AG08395 (cell line): ENCODE measurements at regions not wholly inside any gene's neighbourhood (a gene's known extent, or its start where the extent isn't known, plus 50 kb on each side); places are given as distances from the start of the nearest gene placed in this dataset.

ENCODE experiments used
- DNase-seq: peaks from one replicate; pipeline ENCODE4 v3.0.0; 2012; ENCODE audit warnings: mixed read lengths, low spot score

DNA sequence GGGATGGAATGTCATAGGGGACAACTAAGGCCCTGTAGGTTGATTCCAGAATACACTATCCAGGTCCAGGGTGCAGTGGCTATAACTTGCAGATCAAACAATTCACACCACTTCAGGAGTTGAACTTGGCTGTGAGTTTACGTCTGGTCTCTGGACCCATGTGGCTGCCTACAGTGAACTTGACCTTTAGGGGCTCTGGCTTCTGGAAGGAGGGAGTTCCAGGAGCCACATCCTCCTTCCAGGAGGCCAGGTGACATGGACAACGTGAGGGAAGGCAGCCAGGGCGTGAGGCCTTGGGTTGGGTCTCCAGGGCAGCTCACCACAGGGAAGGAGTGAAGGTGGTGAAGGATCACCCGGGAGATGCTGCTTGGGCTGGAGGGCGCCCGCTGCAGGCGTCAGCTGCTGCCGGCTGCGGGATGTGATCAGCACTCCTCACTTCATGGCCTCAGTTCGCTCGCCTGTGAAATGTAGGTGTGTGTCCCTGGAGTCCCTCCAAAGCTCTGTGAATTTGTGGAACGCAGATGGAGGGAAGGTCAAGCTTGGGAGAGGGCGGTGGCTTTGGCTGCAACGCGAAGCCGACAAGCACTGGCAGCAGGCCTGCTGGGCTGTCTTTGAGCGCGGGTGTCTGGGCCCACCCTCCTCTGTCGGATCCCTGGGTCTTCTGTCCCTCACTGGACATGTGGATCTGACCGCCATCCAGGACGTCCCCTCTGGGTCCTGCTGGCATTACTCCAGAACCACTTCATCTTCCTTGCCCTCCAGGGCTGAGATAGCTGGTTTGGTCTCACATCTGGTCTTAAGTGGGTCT is 146.5 kb downstream of the GLI2 start:
- DNase-seq, result no peak

DNA sequence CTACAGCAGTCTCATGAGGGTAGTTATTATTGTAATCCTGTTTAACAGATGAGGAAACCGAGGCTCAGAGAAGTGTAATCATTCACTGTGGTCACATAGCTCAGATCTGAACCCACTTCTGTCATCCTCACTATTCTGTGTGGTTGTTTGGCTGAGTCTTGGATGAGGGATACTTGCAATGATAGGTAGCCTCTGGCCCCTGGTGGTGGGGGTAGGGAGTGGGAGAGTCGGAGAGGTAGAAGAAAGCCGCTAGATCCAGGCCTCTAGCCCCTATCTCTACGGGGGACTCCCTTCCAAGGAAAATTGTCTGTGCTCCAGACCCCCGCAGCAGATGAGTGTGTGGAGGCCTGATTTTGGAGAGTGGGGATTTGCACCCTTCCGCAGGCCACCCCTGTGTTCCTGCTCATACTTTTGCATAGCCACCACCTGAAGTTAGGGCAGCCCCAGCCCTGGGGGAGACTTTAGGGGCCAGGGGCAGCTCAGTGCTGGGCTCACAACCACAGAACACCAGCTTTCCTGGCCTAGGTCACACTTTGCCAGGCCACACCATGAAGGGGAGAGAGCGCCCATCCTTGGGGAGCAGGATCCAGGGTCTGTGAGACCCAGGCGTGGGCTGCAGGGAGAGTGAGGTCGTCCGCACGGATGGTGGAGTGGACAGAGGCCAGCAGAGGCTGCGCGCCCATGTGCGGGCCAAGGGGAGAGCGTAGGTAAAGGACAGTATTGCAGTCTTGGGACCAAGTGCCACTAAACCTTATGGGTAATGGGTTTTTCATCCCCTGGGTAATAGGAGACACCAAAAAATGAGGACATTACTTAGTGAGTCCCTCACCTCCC is 148.2 kb downstream of the GLI2 start:
- DNase-seq, result no peak

DNA sequence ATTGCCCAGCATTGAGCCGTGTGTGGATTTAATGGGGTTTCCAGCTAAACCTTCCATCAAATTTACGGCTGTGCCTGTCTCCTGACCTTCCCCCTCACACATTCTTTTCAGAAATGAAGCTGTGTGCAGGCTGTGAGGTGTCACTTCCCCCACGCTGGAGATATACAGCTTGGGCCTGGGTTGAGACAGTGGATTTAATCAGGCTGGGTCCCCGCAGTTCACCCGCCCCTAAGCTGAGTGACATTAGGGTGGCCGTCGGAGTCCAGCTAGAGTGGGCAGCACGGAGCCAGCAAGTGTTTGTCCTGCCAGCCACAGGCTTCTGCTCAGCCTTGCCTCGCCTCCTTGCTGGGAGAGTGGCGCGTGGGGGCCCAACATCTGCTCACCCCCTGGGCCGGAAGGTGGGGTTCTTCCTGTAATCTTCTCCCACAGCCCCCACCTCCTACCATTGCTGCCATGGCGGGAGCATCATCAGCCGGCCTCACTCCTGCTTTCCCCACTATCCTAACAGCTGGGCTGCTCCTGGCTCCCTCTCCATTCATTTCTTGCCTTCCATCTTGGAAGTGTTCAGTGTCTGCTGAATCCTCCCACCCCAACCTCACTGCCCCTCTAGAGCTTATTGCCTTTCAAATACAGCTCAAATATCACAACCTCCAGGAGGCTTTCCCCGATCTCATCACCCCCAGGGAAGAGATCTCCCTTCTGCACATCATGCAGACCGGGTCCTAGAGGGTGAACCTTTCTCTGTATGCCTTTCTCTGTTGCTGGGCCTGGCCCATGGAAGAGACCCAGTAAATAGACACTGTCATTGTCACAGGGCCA is 149.0 kb downstream of the GLI2 start:
- DNase-seq, result no peak

DNA sequence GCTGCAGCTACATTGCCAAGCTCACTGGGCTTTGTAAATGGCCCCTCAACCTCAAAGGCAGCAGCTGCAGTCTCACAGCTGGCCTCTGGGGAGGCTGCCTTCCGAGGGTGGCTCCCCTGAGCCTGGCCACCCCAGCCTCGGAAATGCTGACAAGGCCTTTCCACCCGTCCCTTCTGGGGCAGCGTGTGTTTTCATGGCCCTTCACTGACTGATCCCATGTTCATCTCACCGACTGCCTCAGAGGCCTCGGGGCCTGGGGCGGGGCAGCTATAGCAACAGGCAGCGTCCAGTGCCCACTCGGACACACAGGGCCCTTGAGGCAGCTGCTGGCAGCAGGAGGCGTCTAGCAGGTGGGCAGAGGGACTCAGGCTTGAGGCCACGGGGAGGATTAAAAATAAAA is 149.7 kb downstream of the GLI2 start:
- DNase-seq, result no peak

DNA sequence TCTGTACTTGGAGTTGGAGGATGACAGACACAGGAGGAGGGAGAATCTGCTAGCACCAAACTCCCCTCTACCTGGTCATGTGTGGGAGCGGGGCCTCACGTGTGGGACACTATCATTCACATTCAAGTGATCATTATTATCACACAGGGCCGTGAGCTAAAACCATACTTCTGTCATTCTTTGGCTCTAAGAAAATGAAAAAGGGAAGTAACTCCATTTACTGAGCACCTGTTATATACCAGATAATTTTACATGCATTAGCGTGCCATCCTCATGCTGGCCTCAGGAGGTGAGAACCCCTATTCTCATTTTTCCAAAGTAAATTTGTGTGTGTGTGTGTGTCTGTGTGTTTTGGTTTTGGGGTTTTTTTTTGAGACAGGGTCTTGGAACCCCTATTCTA is 150.1 kb downstream of the GLI2 start:
- DNase-seq, result no peak

DNA sequence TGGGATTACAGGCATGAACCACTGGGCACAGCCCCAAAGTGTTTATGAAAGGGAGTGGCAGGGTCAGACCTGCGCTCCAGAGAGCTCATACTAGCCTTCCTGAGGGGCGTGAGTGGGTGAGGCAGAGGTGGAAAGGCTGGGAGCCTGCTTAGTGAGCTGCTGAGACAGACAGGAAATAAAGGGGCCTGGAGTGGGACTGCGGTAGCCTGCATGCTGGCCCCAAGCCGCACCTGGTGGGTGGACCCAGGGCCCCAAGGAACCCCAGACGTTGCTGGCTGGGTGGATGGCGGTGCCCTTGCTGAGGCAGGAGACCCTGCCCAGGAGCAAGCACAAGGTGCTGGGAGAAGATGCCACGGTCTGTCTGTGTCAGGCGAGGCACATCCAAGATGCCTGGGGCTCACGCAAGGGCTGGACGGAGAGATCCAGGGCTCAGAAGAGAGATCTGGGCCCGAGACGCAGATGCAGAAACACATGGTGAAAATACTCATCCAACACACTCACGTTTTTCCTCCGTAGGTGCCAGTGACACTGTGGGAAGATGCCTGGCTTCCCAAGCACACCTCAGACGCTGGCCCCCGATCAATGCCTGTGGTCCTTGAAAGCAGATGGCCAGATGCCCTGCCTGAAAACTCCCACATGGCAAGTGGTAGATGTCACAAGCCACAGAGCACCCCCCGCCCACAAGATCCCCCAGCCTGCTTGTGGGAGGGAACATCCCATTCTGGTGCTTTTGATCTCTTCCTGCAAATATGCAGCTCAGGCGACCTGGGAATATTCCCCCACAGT is 151.1 kb downstream of the GLI2 start:
- DNase-seq, result no peak

DNA sequence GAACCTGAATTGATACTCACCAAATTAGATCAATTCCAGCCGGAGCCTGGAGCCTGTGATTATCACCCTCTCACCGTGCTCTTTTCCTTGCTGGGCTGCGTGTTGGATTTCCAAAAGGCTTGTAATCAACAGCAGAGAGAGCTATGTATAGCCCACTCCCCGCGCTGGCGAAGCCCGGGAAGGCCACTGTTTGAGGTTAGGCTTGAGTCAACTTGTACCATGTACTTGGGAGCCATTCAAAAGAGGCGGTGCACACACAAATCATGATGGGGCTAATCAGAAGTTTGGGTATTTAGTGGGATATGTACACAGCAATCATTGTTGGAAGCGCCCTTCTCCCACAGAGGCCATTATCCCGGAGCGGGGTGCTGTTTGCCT is 151.6 kb downstream of the GLI2 start:
- DNase-seq, result no peak

DNA sequence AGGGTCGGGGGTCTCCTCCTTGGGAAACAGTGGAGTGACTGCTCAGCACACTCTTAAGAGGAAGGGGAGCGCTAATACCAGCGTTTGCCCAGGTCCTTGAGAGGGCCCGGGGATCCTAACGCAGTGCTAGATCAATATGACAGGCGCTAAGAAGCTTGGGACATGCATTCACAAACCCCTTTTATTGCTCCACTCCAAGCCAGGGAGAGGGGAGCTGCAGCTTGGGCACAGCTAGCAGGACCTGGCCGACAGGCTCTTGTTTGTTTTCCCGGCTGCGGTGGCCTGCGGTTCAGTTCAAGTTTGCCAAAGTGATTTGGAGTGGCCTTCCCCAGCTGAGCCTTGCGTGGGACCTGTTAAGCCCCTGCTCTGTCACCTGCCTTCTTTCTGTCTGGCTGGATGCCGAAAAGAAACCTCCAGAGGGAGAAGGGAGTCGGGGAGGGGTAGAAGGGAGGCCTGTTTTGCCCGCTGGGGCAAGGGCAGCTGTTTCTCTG is 152.1 kb downstream of the GLI2 start:
- no peak for DNase-seq

DNA sequence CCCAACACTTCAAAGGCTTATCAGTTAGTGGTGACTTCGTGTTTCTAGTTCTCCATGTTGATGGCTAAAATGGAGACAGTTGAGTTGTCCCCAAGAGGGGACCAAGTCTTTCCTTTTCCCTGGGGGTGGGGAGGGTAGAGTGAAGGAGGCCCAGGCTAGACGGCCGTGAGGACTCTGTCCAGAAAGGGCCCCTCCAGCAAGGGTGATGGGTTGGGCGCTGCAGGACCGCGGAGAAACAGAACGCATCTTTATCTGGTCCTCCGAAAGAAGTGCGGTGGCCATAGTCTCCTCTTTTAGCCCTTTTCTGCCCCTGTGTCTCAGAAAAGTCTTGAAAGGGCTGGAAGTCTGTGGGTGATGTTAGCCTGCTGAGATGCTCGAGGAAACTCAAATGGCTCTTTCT is 153.2 kb downstream of the GLI2 start:
- DNase-seq, result no peak

DNA sequence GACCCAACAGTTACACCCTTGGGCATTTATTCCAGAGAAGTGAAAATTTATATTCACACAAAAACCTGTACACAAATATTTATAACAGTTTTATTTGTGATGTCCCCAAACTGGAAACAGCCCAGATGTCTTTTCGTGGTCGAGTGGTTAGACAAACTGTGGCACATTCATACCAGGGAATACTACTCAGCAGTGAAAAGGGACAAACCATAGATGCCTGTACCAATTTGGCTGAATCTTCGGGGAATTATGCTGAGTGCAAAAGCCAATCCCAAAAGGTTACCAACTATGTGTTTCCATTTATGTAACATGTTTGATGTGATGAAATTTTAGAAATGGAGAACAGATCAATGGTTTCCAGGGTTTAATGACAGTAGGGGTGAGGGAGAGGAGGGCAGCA is 154.3 kb downstream of the GLI2 start:
- no peak for DNase-seq

DNA sequence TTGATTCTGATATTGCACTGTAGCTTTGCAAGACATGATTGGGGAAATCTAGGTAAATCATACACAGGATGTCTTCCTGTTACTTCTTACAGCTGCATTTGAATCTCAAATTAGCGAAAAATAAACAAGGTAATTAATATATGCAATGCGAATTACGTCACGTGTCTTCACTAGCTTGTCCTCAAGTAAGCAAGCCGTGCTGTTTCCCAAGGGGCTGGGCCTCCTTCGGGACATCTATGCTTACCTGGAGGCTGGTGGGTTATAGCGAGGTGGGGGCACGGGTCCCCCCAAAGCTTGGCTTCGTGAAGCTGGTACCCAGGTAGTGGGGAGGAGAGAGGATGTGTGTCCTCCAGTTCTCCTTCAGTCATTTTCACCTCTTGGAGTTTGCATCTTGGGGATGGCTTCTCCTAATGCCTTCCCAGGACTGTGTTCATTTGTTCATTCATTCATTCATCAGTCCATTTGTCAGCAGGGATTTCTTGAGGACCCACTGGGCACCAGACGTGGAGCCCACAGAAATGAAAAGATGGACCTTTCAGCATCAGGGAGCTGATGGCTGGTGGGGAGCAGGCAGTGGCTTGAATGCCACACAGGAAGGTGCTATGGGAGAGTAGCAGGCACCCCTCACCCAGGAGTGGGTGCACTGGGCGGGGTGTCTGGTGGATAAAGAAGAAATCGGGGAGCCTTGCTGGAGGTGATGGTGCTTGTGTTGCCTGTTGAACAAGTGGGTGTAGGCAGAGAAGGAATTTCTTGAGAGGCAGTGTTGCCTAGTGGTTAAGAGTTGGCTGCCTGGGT is 155.1 kb downstream of the GLI2 start:
- DNase-seq, result no peak

DNA sequence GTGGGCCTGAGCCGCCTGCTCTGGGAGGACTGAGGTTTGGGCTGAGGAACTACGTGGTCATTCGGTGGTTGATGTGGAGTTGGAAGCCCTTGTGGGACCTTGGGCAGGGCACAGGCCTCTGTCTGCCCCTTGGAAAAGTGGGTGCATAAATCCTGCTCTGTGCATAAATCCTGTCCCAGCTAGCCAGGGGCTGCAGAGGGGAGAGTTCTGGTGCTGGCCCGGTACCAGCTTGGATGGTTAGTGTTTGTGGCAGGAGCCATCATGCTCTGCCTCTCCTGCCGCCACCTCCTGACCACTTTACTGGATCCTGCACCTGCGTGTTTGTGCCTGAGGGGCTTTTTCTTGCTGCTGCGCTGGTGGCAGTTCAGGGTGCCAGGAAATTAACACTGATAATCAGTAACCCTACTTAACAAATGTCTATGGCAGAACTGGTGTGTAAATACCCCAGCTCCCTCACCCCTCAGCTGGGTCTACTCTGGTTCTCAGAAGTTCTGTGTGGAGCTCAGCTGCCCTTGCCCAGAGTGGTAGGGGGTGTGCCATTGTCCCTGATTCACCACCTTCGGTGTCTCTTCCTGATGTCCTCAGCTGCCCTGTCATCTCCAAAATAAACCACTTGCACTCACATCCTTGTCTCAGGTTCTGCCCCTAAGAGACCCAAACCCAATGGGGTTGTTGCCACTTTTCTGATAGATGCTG is 156.8 kb downstream of the GLI2 start:
- DNase-seq, result no peak

DNA sequence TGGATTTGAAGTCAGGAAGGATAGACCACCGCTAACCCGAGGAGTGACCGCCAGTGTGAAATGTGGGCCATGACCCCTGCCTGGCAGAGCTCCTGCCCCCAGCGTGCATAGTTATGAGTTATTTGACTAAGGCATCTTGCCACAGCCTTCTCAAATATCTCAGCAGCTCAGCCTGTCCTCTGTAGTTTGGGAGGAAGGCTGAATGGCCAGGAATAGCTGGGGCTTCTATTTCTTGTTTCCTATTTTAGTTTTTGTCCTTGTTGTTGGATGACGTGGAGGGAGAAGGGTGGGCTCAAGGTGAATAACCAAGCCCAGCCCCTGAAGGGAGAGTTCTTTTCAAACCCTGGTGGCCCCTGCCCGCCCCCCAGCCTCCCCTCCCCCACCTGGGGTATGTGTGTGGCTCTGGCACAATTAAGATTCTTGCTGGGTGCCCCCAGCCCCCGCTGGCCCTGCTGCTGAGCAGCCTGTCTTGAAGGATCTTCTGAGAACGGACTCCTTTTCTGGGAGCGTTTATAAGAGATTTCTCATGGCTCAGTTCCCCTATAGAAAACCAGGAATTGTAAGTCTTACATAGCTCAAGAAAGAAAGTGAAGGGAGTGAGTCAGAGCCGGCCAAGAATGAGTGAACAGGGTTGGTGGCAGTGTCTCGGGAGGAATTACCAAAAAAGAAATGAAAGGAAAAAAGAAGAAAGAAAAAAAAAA is 157.4 kb downstream of the GLI2 start:
- DNase-seq, result peak; percentile 66

DNA sequence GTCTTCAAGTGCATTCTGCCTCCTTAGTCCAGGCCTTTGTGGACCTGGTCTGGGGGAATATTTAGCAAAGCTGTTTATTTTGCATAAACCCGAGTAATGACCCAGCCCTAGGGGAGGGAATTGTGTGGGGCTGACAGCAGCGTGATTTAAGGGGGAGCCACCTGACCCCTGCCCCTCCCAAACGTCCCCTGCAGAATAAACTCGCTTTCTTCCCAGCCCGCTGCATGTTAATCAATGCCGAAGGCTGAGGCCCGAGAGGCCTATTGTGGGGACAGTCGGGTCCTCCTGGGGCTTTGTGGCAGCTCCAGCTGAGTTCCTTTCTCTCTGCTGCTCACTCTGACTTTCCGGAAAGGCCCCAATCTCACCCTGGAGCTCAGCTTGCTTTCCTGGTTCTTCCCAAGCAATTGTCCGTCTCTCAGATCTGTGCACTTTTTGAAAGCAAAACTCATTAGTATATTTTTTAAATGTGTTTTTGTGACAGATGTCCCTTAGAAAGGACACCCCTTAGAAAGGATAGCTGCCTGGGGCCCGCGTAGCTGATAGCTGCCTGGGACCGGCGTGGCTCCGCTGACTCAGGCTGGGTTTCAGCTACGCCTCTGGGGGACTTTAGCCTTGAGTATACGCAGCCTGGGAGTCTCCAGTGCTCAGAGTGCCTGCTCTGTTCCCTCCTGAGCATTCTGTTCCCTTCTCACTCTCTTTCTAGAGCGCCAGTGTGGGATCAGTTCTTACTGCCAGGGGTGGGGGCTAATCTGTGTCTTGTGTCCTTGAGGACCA is 158.3 kb downstream of the GLI2 start:
- no peak for DNase-seq

DNA sequence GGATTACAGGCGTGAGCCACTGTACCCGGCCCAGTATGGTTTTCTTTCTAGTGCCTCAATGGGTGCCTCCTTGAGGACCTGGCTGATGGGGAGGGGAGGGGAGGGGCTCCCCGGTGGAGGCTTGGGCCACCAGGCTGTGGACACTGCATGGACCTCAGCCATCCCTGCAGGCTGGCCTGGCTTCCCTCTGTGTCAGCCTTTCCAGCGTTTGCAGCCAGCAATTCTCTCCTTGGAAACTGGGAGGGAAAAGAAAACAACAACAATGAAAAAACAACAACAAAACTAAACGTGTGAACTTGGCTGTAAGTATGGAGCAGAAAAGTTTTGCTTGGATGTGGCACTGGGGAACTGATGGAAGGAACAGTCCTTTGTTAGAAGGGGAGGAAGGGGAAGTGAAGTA is 159.3 kb downstream of the GLI2 start:
- no peak for DNase-seq

DNA sequence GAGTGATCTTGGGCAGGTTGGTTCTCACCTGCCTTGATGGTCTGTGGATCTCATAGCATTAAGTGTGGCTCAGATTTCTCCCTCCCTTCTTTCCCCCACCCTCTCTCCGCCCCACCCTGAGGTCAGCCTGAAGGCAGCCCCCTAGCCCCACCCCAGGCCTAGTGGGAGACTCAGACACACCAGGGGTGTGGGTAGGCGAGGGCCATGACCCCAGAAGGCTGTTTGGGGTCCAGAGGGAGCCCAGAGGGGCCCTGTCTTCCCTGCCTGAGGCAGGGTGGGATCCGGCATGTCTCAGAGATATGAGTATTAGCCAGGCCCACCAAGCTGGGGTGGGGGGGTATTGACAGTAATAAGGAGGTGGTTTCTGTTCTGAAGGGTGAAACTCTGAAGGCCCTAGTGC is 160.5 kb downstream of the GLI2 start:
- DNase-seq, result no peak

DNA sequence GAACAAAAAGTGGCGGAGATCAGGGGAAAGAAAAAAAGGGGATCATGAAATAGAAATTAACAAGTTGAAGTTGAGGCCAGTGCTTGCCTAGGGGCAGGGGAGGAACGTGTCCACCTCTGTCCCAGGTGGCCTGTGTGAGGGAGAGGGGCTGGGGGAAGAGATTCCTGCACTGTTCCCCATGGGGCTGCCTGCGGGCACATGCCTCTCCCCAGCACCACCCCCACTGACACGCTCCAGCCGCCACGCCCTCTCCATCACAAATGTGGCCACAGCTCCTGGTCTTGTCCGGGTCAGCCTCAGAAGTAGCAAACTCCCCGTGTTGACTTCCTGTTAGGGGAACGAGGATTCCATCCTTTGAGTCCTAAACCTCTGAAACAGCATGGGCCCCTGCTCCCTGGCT is 161.2 kb downstream of the GLI2 start:
- DNase-seq, result no peak

DNA sequence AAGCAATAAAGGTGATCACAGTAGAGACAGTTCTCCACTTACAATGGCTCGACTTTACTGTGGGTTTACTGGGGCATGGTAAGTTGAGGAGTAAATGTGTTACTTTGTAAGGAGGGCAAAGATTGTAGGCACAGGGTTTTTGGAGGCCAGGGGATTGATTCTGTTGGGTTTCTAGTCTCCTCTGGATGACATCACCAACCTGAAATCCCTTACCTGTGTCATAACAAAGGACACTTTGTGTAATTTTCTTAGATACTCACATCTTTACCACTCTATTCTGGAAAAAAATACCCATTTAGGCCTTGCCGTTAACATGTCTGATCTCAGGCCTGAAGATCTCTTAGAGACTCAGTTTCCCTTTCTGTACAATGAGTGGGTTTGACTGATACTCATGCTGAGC is 161.7 kb downstream of the GLI2 start:
- DNase-seq, result no peak

DNA sequence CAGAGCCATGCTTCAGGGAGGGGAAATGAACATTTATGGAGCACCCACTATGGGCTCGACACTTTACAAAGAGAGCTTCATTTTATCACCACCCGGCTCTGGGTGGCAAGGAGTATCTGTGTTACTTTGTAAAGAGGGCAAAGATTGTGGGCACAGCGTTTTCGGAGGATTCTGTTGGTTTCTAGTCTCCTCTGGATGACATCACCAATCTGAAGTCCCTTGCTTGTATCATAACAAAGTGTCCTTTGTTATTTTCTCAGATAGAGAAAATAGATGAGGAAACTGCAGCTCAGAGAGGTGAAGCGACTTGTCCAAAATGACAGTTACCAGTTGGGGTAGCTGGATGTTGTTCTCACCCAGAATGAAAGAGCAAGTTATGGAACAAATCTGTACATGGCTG is 162.8 kb downstream of the GLI2 start:
- DNase-seq, result no peak
